Mesendoderm (in vitro differentiated cells): ENCODE measurements at regions not wholly inside any gene's neighbourhood (a gene's known extent, or its start where the extent isn't known, plus 50 kb on each side); places are given as distances from the start of the nearest gene placed in this dataset.

ENCODE experiments used
- DNase-seq: peaks from one replicate; pipeline ENCODE4 v3.0.0; 2013
- H2AK5ac ChIP-seq: 2 replicates; pipeline ENCODE4 v1.6.1; 2013; ENCODE audit warnings: low read length, inconsistent platforms
- H2BK120ac ChIP-seq: 2 replicates; pipeline ENCODE4 v1.6.1; 2013; ENCODE audit warnings: low read depth, mild to moderate bottlenecking, low read length, moderate library complexity, mixed read lengths
- H2BK15ac ChIP-seq: replicated peaks from 2 replicates; pipeline ENCODE4 v1.6.1; 2013; ENCODE audit warnings: low read depth, mild to moderate bottlenecking, moderate library complexity
- H2BK5ac ChIP-seq: 2 replicates; pipeline ENCODE4 v1.6.1; 2013; ENCODE audit warnings: low read length, inconsistent platforms
- H3K18ac ChIP-seq: 2 replicates; pipeline ENCODE4 v1.6.1; 2013; ENCODE audit warnings: mild to moderate bottlenecking, low read length, mixed read lengths
- H3K23ac ChIP-seq: one replicate; pipeline ENCODE4 v1.6.1; 2013; ENCODE audit warnings: low read length
- H3K27ac ChIP-seq: 2 replicates; pipeline ENCODE4 v1.5.1; 2013; ENCODE audit warnings: low read depth, mild to moderate bottlenecking, inconsistent platforms, low read length, moderate library complexity
- H3K27me3 ChIP-seq: 2 replicates; pipeline ENCODE4 v1.6.1; 2013; ENCODE audit warnings: low read length, control low read depth, mild to moderate bottlenecking, inconsistent platforms; ENCODE audit not compliant: insufficient read depth, poor library complexity
- H3K36me3 ChIP-seq: 2 replicates; pipeline ENCODE4 v1.6.1; 2013; ENCODE audit warnings: low read length, inconsistent platforms; ENCODE audit not compliant: control insufficient read depth, insufficient read depth
- H3K4ac ChIP-seq: one replicate; pipeline ENCODE4 v1.6.1; 2013; ENCODE audit warnings: low read depth, mild to moderate bottlenecking, low read length, moderate library complexity
- H3K4me1 ChIP-seq: 2 replicates; pipeline ENCODE4 v1.6.1; 2013; ENCODE audit warnings: low read depth, low read length, inconsistent platforms; ENCODE audit not compliant: control insufficient read depth
- H3K4me2 ChIP-seq: 2 replicates; pipeline ENCODE4 v1.6.1; 2013; ENCODE audit warnings: low read length
- H3K4me3 ChIP-seq: 2 replicates; pipeline ENCODE4 v1.5.1; 2013; ENCODE audit warnings: mild to moderate bottlenecking, low read length
- H3K56ac ChIP-seq: one replicate; pipeline ENCODE4 v1.6.1; 2013; ENCODE audit warnings: low read length
- H3K79me1 ChIP-seq: 2 replicates; pipeline ENCODE4 v1.6.1; 2013; ENCODE audit warnings: low read length, inconsistent platforms
- H3K79me2 ChIP-seq: 2 replicates; pipeline ENCODE4 v1.6.1; 2013; ENCODE audit warnings: mild to moderate bottlenecking, low read length; ENCODE audit not compliant: control insufficient read depth, insufficient read depth
- H3K9ac ChIP-seq: 2 replicates; pipeline ENCODE4 v1.6.1; 2013; ENCODE audit warnings: low read length, inconsistent platforms
- H4K5ac ChIP-seq: one replicate; pipeline ENCODE4 v1.6.1; 2013; ENCODE audit warnings: low read length
- H4K8ac ChIP-seq: one replicate; pipeline ENCODE4 v1.6.1; 2013; ENCODE audit warnings: low read depth, mild to moderate bottlenecking, control low read depth, low read length, moderate library complexity
- WGBS: extraction: QIAGEN DNeasy Blood & Tissue Kit; methylation state at CpG from one replicate; pipeline ENCODE4 v1.1.7; 2013; ENCODE audit warnings: low lambda C conversion rate, missing lambda C conversion rate; ENCODE audit not compliant: insufficient coverage; ENCODE audit errors: extremely low coverage; 5-methylcytosine and 5-hydroxymethylcytosine counted together

DNA sequence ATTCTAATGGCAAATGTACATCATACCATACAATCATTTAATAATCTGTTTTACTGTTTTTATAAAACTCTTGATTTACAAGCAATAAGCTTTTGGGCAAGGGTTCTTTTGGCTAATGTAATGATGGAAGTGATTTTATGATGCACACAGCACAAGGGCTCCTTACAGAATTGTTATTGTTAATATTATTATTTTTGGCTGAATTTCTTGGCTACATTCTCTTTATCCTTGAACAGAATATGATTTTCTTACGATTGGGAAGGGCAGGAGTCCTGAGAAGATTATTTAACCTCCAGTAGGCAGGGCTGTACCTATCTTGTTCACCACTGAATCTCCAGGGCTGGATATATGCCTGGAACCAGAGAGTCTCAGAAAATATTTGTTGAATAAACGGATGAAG is 70.4 kb upstream of the ARHGAP20 start:
- no CpG with 5 or more reads among the region's 2 CpGs for WGBS
- no peaks in the 10 kb centered on the region for H3K36me3 ChIP-seq

DNA sequence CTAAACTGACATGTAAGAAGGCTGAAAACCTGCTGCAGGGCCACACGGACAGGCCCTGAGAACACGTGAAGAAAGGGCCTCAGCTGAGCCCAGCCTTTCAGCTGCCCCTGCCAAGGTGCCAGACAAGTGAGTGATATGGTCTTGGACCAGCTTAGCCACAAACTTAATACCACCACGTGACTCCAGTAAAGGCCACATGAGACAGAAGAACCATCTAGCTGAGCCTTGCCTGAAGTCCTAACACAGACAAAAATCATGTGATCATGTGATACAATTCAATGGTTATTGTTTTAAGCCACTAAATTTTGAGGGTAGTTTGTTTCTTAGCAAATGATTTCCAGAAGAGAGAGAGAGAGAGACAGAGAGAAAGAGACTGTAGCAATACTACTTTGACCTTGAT is 66.9 kb upstream of the ARHGAP20 start:
- no peak overlapping the region for H2BK5ac ChIP-seq
- H2BK15ac ChIP-seq, result no peak overlapping the region
- H3K9ac ChIP-seq, result no peak overlapping the region
- no peak overlapping the region for H3K18ac ChIP-seq
- H3K79me2 ChIP-seq, result no peaks in the 10 kb centered on the region
- H3K56ac ChIP-seq, result no peak overlapping the region
- no peak overlapping the region for H3K4me3 ChIP-seq
- no peaks in the 10 kb centered on the region for H3K27me3 ChIP-seq
- DNase-seq, result no peak
- no peak overlapping the region for H4K8ac ChIP-seq
- H3K4me1 ChIP-seq, result no peaks in the 10 kb centered on the region
- no peak overlapping the region for H2AK5ac ChIP-seq
- WGBS, result no CpG with 5 or more reads among the region's 3 CpGs
- H3K36me3 ChIP-seq, result no peaks in the 10 kb centered on the region
- no peaks in the 10 kb centered on the region for H3K79me1 ChIP-seq
- H4K5ac ChIP-seq, result no peak overlapping the region
- no peak overlapping the region for H3K4me2 ChIP-seq
- H3K27ac ChIP-seq, result no peak overlapping the region
- H3K23ac ChIP-seq, result no peak overlapping the region
- H2BK120ac ChIP-seq, result no peak overlapping the region
- H3K4ac ChIP-seq, result no peak overlapping the region

More for the DNA sequence above, 70.4 kb upstream of the ARHGAP20 start:
- Histone ChIP-seq H3K56ac (no peak overlapping the region), H4K8ac (no peak overlapping the region), H3K18ac (no peak overlapping the region), H2BK120ac (no peak overlapping the region), H3K4me1 (no peaks in the 10 kb centered on the region), H3K4ac (no peak overlapping the region), H3K79me1 (no peaks in the 10 kb centered on the region), H2BK5ac (no peak overlapping the region), H3K9ac (no peak overlapping the region), H2BK15ac (no peak overlapping the region), H3K79me2 (no peaks in the 10 kb centered on the region), H4K5ac (no peak overlapping the region), H3K23ac (no peak overlapping the region), H2AK5ac (no peak overlapping the region), H3K4me2 (no peak overlapping the region), H3K27ac (no peak overlapping the region), H3K4me3 (no peak overlapping the region), H3K27me3 (no peaks in the 10 kb centered on the region)
- DNase-seq, result no peak

DNA sequence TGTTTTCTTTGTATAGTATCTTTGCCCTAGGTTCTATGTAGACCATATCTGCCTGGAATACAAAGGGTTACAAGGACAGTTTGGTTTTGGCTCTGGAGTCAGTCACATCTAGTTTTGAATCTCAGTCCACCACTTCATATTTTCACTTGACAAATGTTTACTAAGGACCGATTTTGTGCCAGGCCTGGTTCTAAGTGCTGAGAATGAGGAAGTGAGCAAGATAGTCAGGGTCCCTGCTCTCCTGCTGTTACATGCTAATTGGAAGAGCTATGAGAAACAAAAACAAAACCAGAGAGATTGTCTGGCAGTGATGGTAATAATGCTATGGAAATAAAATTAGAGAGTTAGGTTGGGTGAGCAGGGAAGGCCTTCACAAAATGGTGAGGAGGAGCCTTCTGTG is 66.1 kb upstream of the ARHGAP20 start:
- no peaks in the 10 kb centered on the region for H3K79me1 ChIP-seq
- no peak overlapping the region for H2BK15ac ChIP-seq
- H4K5ac ChIP-seq, result no peak overlapping the region
- no peak overlapping the region for H3K27ac ChIP-seq
- H3K4me1 ChIP-seq, result no peaks in the 10 kb centered on the region
- no peak overlapping the region for H3K56ac ChIP-seq
- H2BK120ac ChIP-seq, result no peak overlapping the region
- no peaks in the 10 kb centered on the region for H3K27me3 ChIP-seq
- H2AK5ac ChIP-seq, result no peak overlapping the region
- WGBS, result no CpG with 5 or more reads among the region's 1 CpG
- no peak for DNase-seq
- H3K23ac ChIP-seq, result no peak overlapping the region
- no peak overlapping the region for H2BK5ac ChIP-seq
- no peak overlapping the region for H3K4ac ChIP-seq
- H3K36me3 ChIP-seq, result no peaks in the 10 kb centered on the region
- H3K79me2 ChIP-seq, result no peaks in the 10 kb centered on the region
- H3K9ac ChIP-seq, result no peak overlapping the region
- H4K8ac ChIP-seq, result no peak overlapping the region
- no peak overlapping the region for H3K18ac ChIP-seq
- H3K4me2 ChIP-seq, result no peak overlapping the region
- no peak overlapping the region for H3K4me3 ChIP-seq

DNA sequence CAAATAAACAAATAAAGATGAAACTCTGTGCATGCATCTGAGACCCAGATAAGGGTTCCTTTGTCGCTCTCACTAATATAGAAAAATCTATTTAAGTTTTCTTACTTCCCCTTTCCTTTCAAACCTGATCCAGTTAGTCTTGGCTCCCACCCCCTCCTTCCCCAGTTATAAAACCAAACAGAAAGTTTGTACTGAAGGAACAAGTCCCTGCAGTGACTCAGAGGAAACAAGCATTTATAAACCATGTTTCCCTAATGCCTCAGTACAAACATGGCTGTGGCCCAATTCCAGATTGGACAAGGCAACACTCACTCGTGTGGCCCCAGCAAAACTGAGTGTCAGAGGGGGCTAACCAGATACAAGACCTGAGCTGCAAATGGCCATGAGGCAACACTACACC is 65.5 kb upstream of the ARHGAP20 start:
- H4K5ac ChIP-seq, result no peak overlapping the region
- no peaks in the 10 kb centered on the region for H3K79me1 ChIP-seq
- no peak overlapping the region for H3K4me2 ChIP-seq
- no peaks in the 10 kb centered on the region for H3K4me1 ChIP-seq
- no CpG with 5 or more reads among the region's 2 CpGs for WGBS
- H3K9ac ChIP-seq, result no peak overlapping the region
- no peaks in the 10 kb centered on the region for H3K36me3 ChIP-seq
- H3K56ac ChIP-seq, result no peak overlapping the region
- no peak overlapping the region for H3K23ac ChIP-seq
- H2BK5ac ChIP-seq, result no peak overlapping the region
- H3K27ac ChIP-seq, result no peak overlapping the region
- no peak overlapping the region for H3K4me3 ChIP-seq
- DNase-seq, result no peak
- no peak overlapping the region for H2BK120ac ChIP-seq
- H3K79me2 ChIP-seq, result no peaks in the 10 kb centered on the region
- no peak overlapping the region for H2AK5ac ChIP-seq
- H3K27me3 ChIP-seq, result no peaks in the 10 kb centered on the region
- no peak overlapping the region for H3K4ac ChIP-seq
- no peak overlapping the region for H4K8ac ChIP-seq
- no peak overlapping the region for H3K18ac ChIP-seq
- H2BK15ac ChIP-seq, result no peak overlapping the region

DNA sequence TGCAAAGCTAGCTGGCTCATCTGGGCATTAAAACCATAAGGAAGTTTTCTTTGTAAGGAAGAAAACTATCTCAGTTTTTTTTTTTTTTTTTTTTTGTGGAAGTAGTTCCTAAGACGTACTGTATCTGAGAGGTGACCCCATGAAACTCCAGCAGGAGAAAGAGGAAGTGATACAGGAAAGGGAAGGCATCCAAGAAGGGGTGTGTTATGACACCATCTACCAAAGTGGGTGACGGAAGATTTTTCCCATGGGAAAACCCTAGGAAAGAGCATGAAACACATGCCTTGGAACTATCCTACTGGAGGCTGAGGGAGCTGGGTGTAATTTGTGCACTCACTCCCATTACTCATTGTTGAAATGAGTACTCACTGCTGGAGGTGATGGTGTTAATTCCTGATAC is 63.8 kb upstream of the ARHGAP20 start:
- Histone ChIP-seq H3K36me3 (no peaks in the 10 kb centered on the region), H3K23ac (no peak overlapping the region), H2AK5ac (no peak overlapping the region), H3K27ac (no peak overlapping the region), H3K4ac (no peak overlapping the region), H2BK120ac (no peak overlapping the region), H3K79me2 (no peaks in the 10 kb centered on the region), H3K56ac (no peak overlapping the region), H3K4me1 (no peaks in the 10 kb centered on the region), H2BK5ac (no peak overlapping the region), H3K9ac (no peak overlapping the region), H4K8ac (no peak overlapping the region), H3K27me3 (no peaks in the 10 kb centered on the region), H3K4me3 (no peak overlapping the region), H3K4me2 (no peak overlapping the region), H3K79me1 (no peaks in the 10 kb centered on the region), H3K18ac (no peak overlapping the region), H2BK15ac (no peak overlapping the region), H4K5ac (no peak overlapping the region)
- no peak for DNase-seq
- no CpG with 5 or more reads among the region's 2 CpGs for WGBS

DNA sequence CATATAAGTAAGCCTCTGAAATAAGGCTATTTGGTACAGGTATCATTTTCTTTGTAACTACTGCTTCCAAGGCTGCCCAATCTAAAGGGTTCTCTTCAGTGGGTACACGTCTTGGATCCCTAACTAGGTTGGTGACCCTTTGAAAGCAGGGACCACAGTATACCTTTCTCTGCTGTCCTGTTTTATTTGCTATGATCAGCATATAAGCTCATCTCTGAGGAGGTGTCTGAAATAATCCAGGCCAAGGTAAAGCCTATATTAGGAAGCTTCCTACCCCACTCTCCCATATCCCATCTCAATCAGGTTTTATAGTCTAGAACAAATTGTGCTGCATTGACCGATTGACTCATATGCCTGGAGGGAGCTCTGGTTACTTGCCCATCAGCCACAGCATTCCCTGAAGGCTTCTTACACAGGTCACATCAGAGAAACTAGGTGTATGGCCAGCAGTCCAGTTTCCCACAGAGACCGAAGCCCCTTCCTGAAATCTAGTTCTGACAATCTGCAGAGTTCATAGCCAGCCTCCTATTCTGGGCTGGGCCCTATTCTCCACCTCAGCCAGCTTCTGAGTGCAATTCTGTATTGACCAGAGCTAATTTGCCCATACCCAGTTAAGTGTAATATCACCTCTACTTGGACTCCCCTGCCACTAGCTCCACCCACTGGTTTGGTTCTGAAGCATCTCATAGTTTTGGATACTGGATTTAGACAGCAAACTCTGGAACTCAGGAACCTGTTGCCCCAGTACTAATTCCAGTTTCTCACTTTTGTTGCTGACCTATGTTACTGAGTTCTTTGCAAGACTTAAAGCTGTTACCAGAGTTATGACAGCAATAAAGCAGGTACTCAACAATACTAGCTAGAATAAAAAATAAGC is 62.1 kb upstream of the ARHGAP20 start:
- Histone ChIP-seq H4K5ac (no peak overlapping the region), H3K4me3 (no peak overlapping the region), H3K79me1 (no peaks in the 10 kb centered on the region), H3K56ac (no peak overlapping the region), H3K9ac (no peak overlapping the region), H3K23ac (no peak overlapping the region), H3K4me2 (no peak overlapping the region), H3K18ac (no peak overlapping the region), H2BK15ac (no peak overlapping the region), H2BK5ac (no peak overlapping the region), H3K27ac (no peak overlapping the region), H3K79me2 (no peaks in the 10 kb centered on the region), H3K4ac (no peak overlapping the region), H3K36me3 (no peaks in the 10 kb centered on the region), H2AK5ac (no peak overlapping the region), H3K27me3 (no peaks in the 10 kb centered on the region), H2BK120ac (no peak overlapping the region), H3K4me1 (no peaks in the 10 kb centered on the region), H4K8ac (no peak overlapping the region)
- DNase-seq, result no peak
- no CpG with 5 or more reads among the region's 3 CpGs for WGBS
